H1 (cell line): ENCODE measurements at regions not wholly inside any gene's neighbourhood (a gene's known extent, or its start where the extent isn't known, plus 50 kb on each side); places are given as distances from the start of the nearest gene placed in this dataset.

Experiments
- CTCF ChIA-PET: fragments of 300-600 bp; sonication (Branson Sonifier 250); formaldehyde crosslinking; loops from one replicate; lab custom pipeline; 2021; ENCODE audit not compliant: partially characterized antibody; lab: Charles Lee
- POLR2A ChIA-PET: fragments of 300-600 bp; sonication (Branson Sonifier 250); formaldehyde crosslinking; loops from one replicate; lab custom pipeline; 2021; ENCODE audit warnings: inconsistent platforms; ENCODE audit not compliant: partially characterized antibody; lab: Charles Lee
- DNase-seq, 2 experiments: peaks; one replicate each; pipeline versions ENCODE4 v3.0.0 to v3.0.0-alpha.2; 2010 to 2022; ENCODE audit warnings: low spot score in 2 of 2, low read depth in 1 of 2, mixed read lengths in 1 of 2
- FAIRE-seq: peaks from 2 replicates; lab custom pipeline; 2011; peaks lifted over from hg19 to GRCh38; lab: Jason Lieb, UNC
- H2AFZ ChIP-seq: 2 replicates; pipeline ENCODE4 v1.8.1; 2012; ENCODE audit warnings: low read length, inconsistent platforms
- H2AK5ac ChIP-seq: 2 replicates; pipeline ENCODE4 v1.6.1; 2013; ENCODE audit warnings: low read depth, low read length
- H2BK120ac ChIP-seq: replicated peaks from 2 replicates; pipeline ENCODE3; 2013; ENCODE audit warnings: low read depth, low read length, inconsistent platforms
- H2BK12ac ChIP-seq: 2 replicates; pipeline ENCODE4 v1.6.1; 2013; ENCODE audit warnings: low read depth, low read length
- H2BK15ac ChIP-seq: 2 replicates; pipeline ENCODE4 v1.6.1; 2013; ENCODE audit warnings: low read length
- H2BK20ac ChIP-seq: 2 replicates; pipeline ENCODE4 v1.6.1; 2013; ENCODE audit warnings: low read length
- H2BK5ac ChIP-seq: 2 replicates; pipeline ENCODE4 v1.6.1; 2013; ENCODE audit warnings: low read depth, low read length
- H3K14ac ChIP-seq: 2 replicates; pipeline ENCODE4 v1.6.1; 2013; ENCODE audit warnings: inconsistent platforms; ENCODE audit not compliant: insufficient read length
- H3K18ac ChIP-seq: 2 replicates; pipeline ENCODE4 v1.6.1; 2013; ENCODE audit warnings: low read length; ENCODE audit errors: extremely low read depth
- H3K23ac ChIP-seq: 2 replicates; pipeline ENCODE4 v1.6.1; 2013; ENCODE audit warnings: inconsistent platforms; ENCODE audit not compliant: insufficient read length
- H3K23me2 ChIP-seq: 2 replicates; pipeline ENCODE4 v1.6.1; 2013; ENCODE audit warnings: low read depth, low read length
- H3K27ac ChIP-seq: 2 replicates; pipeline ENCODE4 v1.6.1; 2011; ENCODE audit warnings: low read depth, low read length, inconsistent platforms
- H3K27me3 ChIP-seq, 4 experiments: replicated peaks in 1 of 4; 1 replicate in 1 of 4; 2 replicates in 3 of 4; pipeline versions ENCODE4 v1.6.1 to v1.8.1; 2011 to 2013; ENCODE audit warnings: low read length in 3 of 4, mild to moderate bottlenecking in 3 of 4, inconsistent platforms in 2 of 4, mixed read lengths in 2 of 4, moderate library complexity in 1 of 4; ENCODE audit not compliant: control insufficient read depth in 3 of 4, insufficient read depth in 3 of 4; ENCODE audit errors: extremely low read depth in 1 of 4
- H3K36me3 ChIP-seq, 4 experiments: 2 replicates each; pipeline versions ENCODE4 v1.6.1 to v1.8.1; 2011 to 2013; ENCODE audit warnings: mild to moderate bottlenecking in 4 of 4, low read length in 3 of 4, moderate library complexity in 2 of 4, control low read depth in 1 of 4, inconsistent platforms in 1 of 4; ENCODE audit not compliant: insufficient read depth in 4 of 4, control insufficient read depth in 2 of 4
- H3K4ac ChIP-seq: replicated peaks from 2 replicates; pipeline ENCODE3; 2013; ENCODE audit warnings: low read length, low read depth, mixed read lengths, inconsistent platforms; ENCODE audit not compliant: insufficient read length
- H3K4me1 ChIP-seq, 4 experiments: replicated peaks in 1 of 4; 1 replicate in 1 of 4; 2 replicates in 3 of 4; pipeline versions ENCODE4 v1.6.1 to v1.8.1; 2011 to 2013; ENCODE audit warnings: low read length in 3 of 4, inconsistent platforms in 2 of 4, mixed read lengths in 1 of 4; ENCODE audit not compliant: insufficient read depth in 4 of 4, control insufficient read depth in 3 of 4
- H3K4me2 ChIP-seq, 2 experiments: 2 replicates each; pipeline versions ENCODE4 v1.6.1 to v1.8.1; 2011 to 2013; ENCODE audit warnings: low read depth in 2 of 2, low read length in 2 of 2, control low read depth in 1 of 2, inconsistent platforms in 1 of 2, mild to moderate bottlenecking in 1 of 2; ENCODE audit not compliant: insufficient read depth in 1 of 2
- H3K4me3 ChIP-seq, 4 experiments: fragments of 200-600, 300-600 bp in 1 of 4; sonication (generic), shearing (Covaris generic), sonication (Bioruptor Twin) in 1 of 4; 2 replicates each; pipeline versions ENCODE4 v1.5.1 to v1.8.1; 2011 to 2016; ENCODE audit warnings: low read length in 4 of 4, low read depth in 3 of 4, control low read depth in 2 of 4, inconsistent platforms in 2 of 4, mild to moderate bottlenecking in 2 of 4, mixed read lengths in 1 of 4, moderate library complexity in 1 of 4; ENCODE audit not compliant: insufficient read depth in 2 of 4; ENCODE audit errors: extremely low read depth in 1 of 4
- H3K56ac ChIP-seq: replicated peaks from 2 replicates; pipeline ENCODE3; 2013; ENCODE audit warnings: low read depth, mild to moderate bottlenecking, mixed read lengths, low read length, inconsistent platforms; ENCODE audit not compliant: insufficient read length
- H3K79me1 ChIP-seq: 2 replicates; pipeline ENCODE4 v1.6.1; 2013; ENCODE audit warnings: low read depth, low read length, control low read depth
- H3K79me2 ChIP-seq, 2 experiments: 2 replicates each; pipeline versions ENCODE4 v1.6.1 to v1.8.1; 2012 to 2013; ENCODE audit warnings: low read length in 2 of 2, mild to moderate bottlenecking in 2 of 2, inconsistent platforms in 1 of 2; ENCODE audit not compliant: insufficient read depth in 2 of 2, control insufficient read depth in 1 of 2
- H3K9ac ChIP-seq, 4 experiments: replicated peaks in 1 of 4; 1 replicate in 1 of 4; 2 replicates in 3 of 4; pipeline versions ENCODE4 v1.6.1 to v1.8.1; 2011 to 2013; ENCODE audit warnings: low read depth in 3 of 4, low read length in 3 of 4, control low read depth in 2 of 4, mild to moderate bottlenecking in 2 of 4, moderate library complexity in 2 of 4, inconsistent platforms in 1 of 4; ENCODE audit errors: extremely low read depth in 1 of 4
- H3K9me3 ChIP-seq, 2 experiments: 2 replicates each; pipeline versions ENCODE4 v1.6.1 to v1.8.1; 2012 to 2013; ENCODE audit warnings: mild to moderate bottlenecking in 2 of 2, moderate library complexity in 2 of 2, control low read depth in 1 of 2, inconsistent platforms in 1 of 2, low read depth in 1 of 2, low read length in 1 of 2, mixed read lengths in 1 of 2; ENCODE audit not compliant: insufficient read depth in 2 of 2
- H4K20me1 ChIP-seq, 2 experiments: replicated peaks in 1 of 2; 2 replicates each; pipeline versions ENCODE3 to v1.8.1; 2011 to 2013; ENCODE audit warnings: inconsistent platforms in 2 of 2, low read length in 2 of 2, mild to moderate bottlenecking in 1 of 2; ENCODE audit not compliant: insufficient read depth in 2 of 2, control insufficient read depth in 1 of 2
- H4K5ac ChIP-seq: 2 replicates; pipeline ENCODE4 v1.6.1; 2013; ENCODE audit warnings: low read length, low read depth, mixed read lengths, inconsistent platforms; ENCODE audit not compliant: insufficient read length
- H4K8ac ChIP-seq: 2 replicates; pipeline ENCODE4 v1.8.0; 2013; ENCODE audit warnings: mild to moderate bottlenecking, moderate library complexity, low read length, inconsistent platforms; ENCODE audit not compliant: insufficient read depth; ENCODE audit errors: extremely low read depth
- H4K91ac ChIP-seq: replicated peaks from 2 replicates; pipeline ENCODE3; 2013; ENCODE audit warnings: low read length, mixed read lengths, inconsistent platforms; ENCODE audit not compliant: insufficient read length
- ASH2L ChIP-seq: fragments of 200-600, 300-600 bp; sonication (generic); IDR thresholded peaks from one replicate; pipeline ENCODE4 v1.7.1; 2017; ENCODE audit warnings: low read length
- EZH2 ChIP-seq: fragments of 200-600 bp; sonication (generic); IDR thresholded peaks from 2 replicates; pipeline ENCODE4 v1.7.1; 2012; ENCODE audit warnings: low read depth, mild to moderate bottlenecking, moderate library complexity, low read length, inconsistent platforms; ENCODE audit not compliant: severe bottlenecking
- TCF12 ChIP-seq: IDR thresholded peaks from 2 replicates; pipeline ENCODE4 v1.6.1; 2011; ENCODE audit warnings: low read depth, mild to moderate bottlenecking, low read length
- WGBS, 2 experiments: shearing (Covaris generic) in 1 of 2; methylation state at CpG; one replicate each; pipeline versions ENCODE4 v1.1.6 to v1.1.7; 2013 to 2015; ENCODE audit warnings: low lambda C conversion rate in 2 of 2, mixed read lengths in 2 of 2, inconsistent platforms in 1 of 2, low coverage in 1 of 2, missing lambda C conversion rate in 1 of 2; ENCODE audit not compliant: insufficient replicate concordance in 2 of 2, insufficient coverage in 1 of 2, insufficient read length in 1 of 2; ENCODE audit errors: extremely low coverage in 1 of 2, missing lambda C conversion rate in 1 of 2; 5-methylcytosine and 5-hydroxymethylcytosine counted together

- no peak overlapping the region for H2AFZ ChIP-seq
- H4K20me1 ChIP-seq, result peaks cover 0 to 2% of the 10 kb centered on the region in 2 experiments
- TF ChIP-seq EZH2, result no peak
- no peak for TF ChIP-seq TCF12
- no peak for TF ChIP-seq ASH2L
- H2BK20ac ChIP-seq, result no peak overlapping the region
- no peaks in the 10 kb centered on the region for H3K79me1 ChIP-seq
- no peak overlapping the region for H3K4me2 ChIP-seq
- H2BK12ac ChIP-seq, result no peak overlapping the region
- H2BK15ac ChIP-seq, result no peak overlapping the region
- 0 out of 2 replicates have a peak, but pooled peaks cover 2% of the 10 kb centered on the region for H3K23me2 ChIP-seq
- H3K4me1 ChIP-seq, result peaks cover 0 to 5% (median 0%) of the 10 kb centered on the region in 4 experiments; a peak in 3 of 7 replicates
- no peaks in the 10 kb centered on the region for H3K9me3 ChIP-seq
- H3K18ac ChIP-seq, result no peak overlapping the region
- no peak overlapping the region for H3K4me3 ChIP-seq
- ChIA-PET CTCF (interaction anchor here (1.5 kb wide), 1 partner anchor 10 kb away, joined by 5 read pairs; no protein-coding TSS in a partner anchor), POLR2A (no interaction called here)
- no peak overlapping the region for H4K8ac ChIP-seq
- no peak overlapping the region for H3K4ac ChIP-seq
- no peak overlapping the region for H3K23ac ChIP-seq
- no peaks in the 10 kb centered on the region for H3K36me3 ChIP-seq
- no peak for FAIRE-seq
- H2AK5ac ChIP-seq, result no peak overlapping the region
- WGBS, 2 experiments, result 92% methylated on average over 7 of the region's 7 CpGs; no CpG with 5 or more reads in 1 of the 2 experiments
- peaks cover 0 to 2% (median 0%) of the 10 kb centered on the region in 4 experiments; a peak in 3 of 7 replicates for H3K27me3 ChIP-seq
- no peak overlapping the region for H4K5ac ChIP-seq
- H3K14ac ChIP-seq, result no peak overlapping the region
- no peak overlapping the region for H3K9ac ChIP-seq
- no peak overlapping the region for H4K91ac ChIP-seq
- H2BK120ac ChIP-seq, result no peak overlapping the region
- peak in 1 of 2 experiments; percentile 35 for DNase-seq
- no peak overlapping the region for H2BK5ac ChIP-seq
- no peak overlapping the region for H3K56ac ChIP-seq
- H3K27ac ChIP-seq, result no peak overlapping the region
- no peaks in the 10 kb centered on the region for H3K79me2 ChIP-seq
Measured at GRCh38 chr6:3619201-3619600, 132.3 kb downstream of the PXDC1 start.
